ENCODE measurements at regions not wholly inside any gene's neighbourhood (a gene's known extent, or its start where the extent isn't known, plus 50 kb on each side); places are given as distances from the start of the nearest gene placed in this dataset.

DNA sequence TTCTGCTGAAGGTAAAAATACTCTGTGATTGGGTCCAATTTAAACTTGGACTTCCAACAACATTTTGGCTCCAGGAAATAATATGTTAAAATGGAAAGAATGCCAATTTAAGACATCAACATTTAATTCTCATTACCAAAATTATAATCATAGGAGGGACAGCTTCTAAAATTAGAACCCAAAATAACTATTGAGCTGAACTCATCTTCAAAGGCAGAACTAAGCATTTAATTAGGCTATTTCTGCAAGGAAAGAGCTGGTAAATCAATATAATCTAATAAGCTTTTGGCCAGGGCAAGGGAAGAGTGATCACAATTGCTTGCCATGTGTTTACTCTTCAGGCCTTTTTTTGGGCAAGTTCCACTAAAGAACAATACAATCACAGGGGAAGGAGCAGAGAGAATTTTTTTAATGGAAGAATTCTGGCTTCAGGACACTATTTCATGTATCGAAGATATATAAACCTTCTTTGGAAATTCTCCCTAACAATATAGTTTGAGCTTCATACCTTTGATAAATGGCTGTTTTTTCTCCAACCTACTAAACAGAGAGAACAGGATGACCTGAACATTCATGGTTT is 133.1 kb upstream of the PTBP2 start:
- no peak overlapping the region for H3K9ac ChIP-seq (ENCODE audit: insufficient read depth in 1 of 2, low read depth in 2 of 2, low read length in 2 of 2)
- TF ChIP-seq TAF9B (IDR thresholded peaks at IDR 0.05; ENCODE audit: partially characterized antibody) = no peak
- TF ChIP-seq POLR3G (IDR thresholded peaks at IDR 0.05; ENCODE audit: extremely low read depth, insufficient read length, insufficient replicate concordance) = no peak
- no peak for TF ChIP-seq SP2 (IDR thresholded peaks at IDR 0.05; ENCODE audit: extremely low read depth, low read depth, low read length, poor library complexity, severe bottlenecking)
- TF ChIP-seq, protein P1, sequence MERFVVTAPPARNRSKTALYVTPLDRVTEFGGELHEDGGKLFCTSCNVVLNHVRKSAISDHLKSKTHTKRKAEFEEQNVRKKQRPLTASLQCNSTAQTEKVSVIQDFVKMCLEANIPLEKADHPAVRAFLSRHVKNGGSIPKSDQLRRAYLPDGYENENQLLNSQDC (CRISPR knock-in tag; IDR thresholded peaks at IDR 0.05) = no peak
- no peak for TF ChIP-seq DNMT1 (IDR thresholded peaks at IDR 0.05)
- TF ChIP-seq ZNF165 (CRISPR knock-in tag; IDR thresholded peaks at IDR 0.05; ENCODE audit: borderline replicate concordance) = no peak
- no peak for TF ChIP-seq ZNF695 (CRISPR knock-in tag; IDR thresholded peaks at IDR 0.05)
- TF ChIP-seq, protein P2, sequence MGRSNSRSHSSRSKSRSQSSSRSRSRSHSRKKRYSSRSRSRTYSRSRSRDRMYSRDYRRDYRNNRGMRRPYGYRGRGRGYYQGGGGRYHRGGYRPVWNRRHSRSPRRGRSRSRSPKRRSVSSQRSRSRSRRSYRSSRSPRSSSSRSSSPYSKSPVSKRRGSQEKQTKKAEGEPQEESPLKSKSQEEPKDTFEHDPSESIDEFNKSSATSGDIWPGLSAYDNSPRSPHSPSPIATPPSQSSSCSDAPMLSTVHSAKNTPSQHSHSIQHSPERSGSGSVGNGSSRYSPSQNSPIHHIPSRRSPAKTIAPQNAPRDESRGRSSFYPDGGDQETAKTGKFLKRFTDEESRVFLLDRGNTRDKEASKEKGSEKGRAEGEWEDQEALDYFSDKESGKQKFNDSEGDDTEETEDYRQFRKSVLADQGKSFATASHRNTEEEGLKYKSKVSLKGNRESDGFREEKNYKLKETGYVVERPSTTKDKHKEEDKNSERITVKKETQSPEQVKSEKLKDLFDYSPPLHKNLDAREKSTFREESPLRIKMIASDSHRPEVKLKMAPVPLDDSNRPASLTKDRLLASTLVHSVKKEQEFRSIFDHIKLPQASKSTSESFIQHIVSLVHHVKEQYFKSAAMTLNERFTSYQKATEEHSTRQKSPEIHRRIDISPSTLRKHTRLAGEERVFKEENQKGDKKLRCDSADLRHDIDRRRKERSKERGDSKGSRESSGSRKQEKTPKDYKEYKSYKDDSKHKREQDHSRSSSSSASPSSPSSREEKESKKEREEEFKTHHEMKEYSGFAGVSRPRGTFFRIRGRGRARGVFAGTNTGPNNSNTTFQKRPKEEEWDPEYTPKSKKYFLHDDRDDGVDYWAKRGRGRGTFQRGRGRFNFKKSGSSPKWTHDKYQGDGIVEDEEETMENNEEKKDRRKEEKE (IDR thresholded peaks at IDR 0.05; ENCODE audit: borderline replicate concordance in 1 of 2, control insufficient read depth in 1 of 2, low read depth in 2 of 2, low read length in 1 of 2) = no peak
- TF ChIP-seq, protein P3, sequence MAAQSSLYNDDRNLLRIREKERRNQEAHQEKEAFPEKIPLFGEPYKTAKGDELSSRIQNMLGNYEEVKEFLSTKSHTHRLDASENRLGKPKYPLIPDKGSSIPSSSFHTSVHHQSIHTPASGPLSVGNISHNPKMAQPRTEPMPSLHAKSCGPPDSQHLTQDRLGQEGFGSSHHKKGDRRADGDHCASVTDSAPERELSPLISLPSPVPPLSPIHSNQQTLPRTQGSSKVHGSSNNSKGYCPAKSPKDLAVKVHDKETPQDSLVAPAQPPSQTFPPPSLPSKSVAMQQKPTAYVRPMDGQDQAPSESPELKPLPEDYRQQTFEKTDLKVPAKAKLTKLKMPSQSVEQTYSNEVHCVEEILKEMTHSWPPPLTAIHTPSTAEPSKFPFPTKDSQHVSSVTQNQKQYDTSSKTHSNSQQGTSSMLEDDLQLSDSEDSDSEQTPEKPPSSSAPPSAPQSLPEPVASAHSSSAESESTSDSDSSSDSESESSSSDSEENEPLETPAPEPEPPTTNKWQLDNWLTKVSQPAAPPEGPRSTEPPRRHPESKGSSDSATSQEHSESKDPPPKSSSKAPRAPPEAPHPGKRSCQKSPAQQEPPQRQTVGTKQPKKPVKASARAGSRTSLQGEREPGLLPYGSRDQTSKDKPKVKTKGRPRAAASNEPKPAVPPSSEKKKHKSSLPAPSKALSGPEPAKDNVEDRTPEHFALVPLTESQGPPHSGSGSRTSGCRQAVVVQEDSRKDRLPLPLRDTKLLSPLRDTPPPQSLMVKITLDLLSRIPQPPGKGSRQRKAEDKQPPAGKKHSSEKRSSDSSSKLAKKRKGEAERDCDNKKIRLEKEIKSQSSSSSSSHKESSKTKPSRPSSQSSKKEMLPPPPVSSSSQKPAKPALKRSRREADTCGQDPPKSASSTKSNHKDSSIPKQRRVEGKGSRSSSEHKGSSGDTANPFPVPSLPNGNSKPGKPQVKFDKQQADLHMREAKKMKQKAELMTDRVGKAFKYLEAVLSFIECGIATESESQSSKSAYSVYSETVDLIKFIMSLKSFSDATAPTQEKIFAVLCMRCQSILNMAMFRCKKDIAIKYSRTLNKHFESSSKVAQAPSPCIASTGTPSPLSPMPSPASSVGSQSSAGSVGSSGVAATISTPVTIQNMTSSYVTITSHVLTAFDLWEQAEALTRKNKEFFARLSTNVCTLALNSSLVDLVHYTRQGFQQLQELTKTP (IDR thresholded peaks at IDR 0.05; ENCODE audit: low read depth in 1 of 2, partially characterized antibody in 2 of 2) = no peak
- TF ChIP-seq, protein P4, sequence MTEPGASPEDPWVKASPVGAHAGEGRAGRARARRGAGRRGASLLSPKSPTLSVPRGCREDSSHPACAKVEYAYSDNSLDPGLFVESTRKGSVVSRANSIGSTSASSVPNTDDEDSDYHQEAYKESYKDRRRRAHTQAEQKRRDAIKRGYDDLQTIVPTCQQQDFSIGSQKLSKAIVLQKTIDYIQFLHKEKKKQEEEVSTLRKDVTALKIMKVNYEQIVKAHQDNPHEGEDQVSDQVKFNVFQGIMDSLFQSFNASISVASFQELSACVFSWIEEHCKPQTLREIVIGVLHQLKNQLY (CRISPR knock-in tag; conservative IDR thresholded peaks at IDR 0.05) = no peak

More for the DNA sequence above, 133.1 kb upstream of the PTBP2 start:
- DNase-seq (ENCODE audit: extremely low read depth in 1 of 4, low spot score in 3 of 4) (no peak), FAIRE-seq (no peak), ATAC-seq (no peak)
- no peaks in the 10 kb centered on the region for H3K36me3 ChIP-seq (ENCODE audit: control insufficient read depth, insufficient read depth, low read length)
- in situ Hi-C loops (cut with MboI) = no loop called here
- WGBS (ENCODE audit: insufficient coverage, low coverage, missing lambda C conversion rate) = 0% methylated on average over 1 of the region's 1 CpG
- POLR2A ChIA-PET = no interaction called here
- no peaks in the 10 kb centered on the region for H3K4me1 ChIP-seq (replicated peaks in 1 of 2; ENCODE audit: control insufficient read depth in 2 of 2, insufficient read depth in 2 of 2, low read length in 2 of 2)
- H3K79me2 ChIP-seq (ENCODE audit: control insufficient read depth, insufficient read depth, low read length) = no peaks in the 10 kb centered on the region
- no peaks in the 10 kb centered on the region for H3K9me1 ChIP-seq (ENCODE audit: control insufficient read depth, insufficient read depth, low read length)
- no peak overlapping the region for H3K4me2 ChIP-seq (ENCODE audit: insufficient read depth, low read length)
- H2AFZ ChIP-seq (ENCODE audit: low read depth, low read length) = no peak overlapping the region
- intact Hi-C loops (cut with micrococcal nuclease) = no loop called here
- H4K20me1 ChIP-seq (replicated peaks; ENCODE audit: control insufficient read depth, insufficient read depth, low read length) = no peaks in the 10 kb centered on the region
- H3K27me3 ChIP-seq (ENCODE audit: control insufficient read depth in 2 of 2, insufficient read depth in 2 of 2, low read length in 2 of 2) = no peaks in the 10 kb centered on the region
- H3K9me3 ChIP-seq (replicated peaks; ENCODE audit: control insufficient read depth, insufficient read depth, low read depth, low read length) = no peaks in the 10 kb centered on the region
- H3K4me3 ChIP-seq = no peak overlapping the region
- no peak overlapping the region for H3K27ac ChIP-seq (ENCODE audit: extremely low read depth, low read depth, low read length)
- no TSS peak for BruUV-seq (replicated peaks)
- CTCF ChIA-PET (ENCODE audit: low intra/inter-chr PET ratio) = no interaction called here
